22Rv1 (cell line): ENCODE measurements at regions not wholly inside any gene's neighbourhood (a gene's known extent, or its start where the extent isn't known, plus 50 kb on each side); places are given as distances from the start of the nearest gene placed in this dataset.

ENCODE experiments used
- ZFX ChIP-seq: fragments of 450-650 bp; IDR thresholded peaks from 2 replicates; pipeline ENCODE4 v1.6.1; 2017; ENCODE audit warnings: antibody characterized with exemption, borderline replicate concordance
- TF ChIP-seq, protein P1 (sequence below): fragments of 450-650 bp; IDR thresholded peaks from 2 replicates; pipeline ENCODE4 v1.5.1; 2017; ENCODE audit warnings: mild to moderate bottlenecking

DNA sequence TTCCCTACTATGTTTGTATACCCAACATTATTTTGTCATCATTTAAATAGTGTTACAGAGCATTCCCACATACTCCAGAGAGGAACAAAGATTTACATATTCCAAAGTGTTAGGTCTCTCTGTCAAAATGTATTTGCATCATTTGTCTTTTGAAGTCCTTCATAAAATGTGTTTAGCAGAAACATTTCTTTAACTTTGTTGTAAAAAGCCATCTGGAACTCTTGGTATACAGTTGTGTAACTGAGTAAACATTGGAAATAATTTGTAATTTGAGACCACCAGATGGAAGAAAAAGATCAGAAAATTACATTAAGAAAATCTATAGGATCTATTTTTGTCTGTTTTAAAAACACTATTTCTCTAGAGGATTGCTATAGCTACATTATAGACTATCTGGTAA, 56.6 kb upstream of the ALB start:
- no peak for TF ChIP-seq ZFX
- TF ChIP-seq, protein P1, sequence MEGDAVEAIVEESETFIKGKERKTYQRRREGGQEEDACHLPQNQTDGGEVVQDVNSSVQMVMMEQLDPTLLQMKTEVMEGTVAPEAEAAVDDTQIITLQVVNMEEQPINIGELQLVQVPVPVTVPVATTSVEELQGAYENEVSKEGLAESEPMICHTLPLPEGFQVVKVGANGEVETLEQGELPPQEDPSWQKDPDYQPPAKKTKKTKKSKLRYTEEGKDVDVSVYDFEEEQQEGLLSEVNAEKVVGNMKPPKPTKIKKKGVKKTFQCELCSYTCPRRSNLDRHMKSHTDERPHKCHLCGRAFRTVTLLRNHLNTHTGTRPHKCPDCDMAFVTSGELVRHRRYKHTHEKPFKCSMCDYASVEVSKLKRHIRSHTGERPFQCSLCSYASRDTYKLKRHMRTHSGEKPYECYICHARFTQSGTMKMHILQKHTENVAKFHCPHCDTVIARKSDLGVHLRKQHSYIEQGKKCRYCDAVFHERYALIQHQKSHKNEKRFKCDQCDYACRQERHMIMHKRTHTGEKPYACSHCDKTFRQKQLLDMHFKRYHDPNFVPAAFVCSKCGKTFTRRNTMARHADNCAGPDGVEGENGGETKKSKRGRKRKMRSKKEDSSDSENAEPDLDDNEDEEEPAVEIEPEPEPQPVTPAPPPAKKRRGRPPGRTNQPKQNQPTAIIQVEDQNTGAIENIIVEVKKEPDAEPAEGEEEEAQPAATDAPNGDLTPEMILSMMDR, result no peak
